Heart left ventricle (tissue), 16 donors: ENCODE measurements at regions not wholly inside any gene's neighbourhood (a gene's known extent, or its start where the extent isn't known, plus 50 kb on each side); places are given as distances from the start of the nearest gene placed in this dataset.

Experiments used
- ATAC-seq, 4 donors: fragments of 200-7000 bp; cut with Tn5 transposase; one replicate each; pipeline ENCODE4 v1.9.1; 2020 to 2022; ENCODE audit warnings: moderate library complexity in 4 of 4, mild to moderate bottlenecking in 3 of 4, moderate number of reproducible peaks in 1 of 4
- DNase-seq, 5 donors: peaks; one replicate each; pipeline ENCODE4 v3.0.0-alpha.2; 2020
- H3K27ac ChIP-seq, 12 donors: fragments of 200-600 bp; sonication (generic) in 4 of 12; one replicate each; pipeline versions ENCODE4 v1.5.0 to v1.8.0; 2016 to 2022; ENCODE audit warnings: mild to moderate bottlenecking in 2 of 12
- H3K27me3 ChIP-seq, 9 donors: fragments of 200-600 bp; sonication (generic) in 2 of 9; one replicate each; pipeline versions ENCODE4 v1.5.1 to v1.8.0; 2016 to 2022; ENCODE audit warnings: mild to moderate bottlenecking in 3 of 9
- H3K36me3 ChIP-seq, 9 donors: fragments of 200-600 bp; sonication (generic) in 2 of 9; one replicate each; pipeline versions ENCODE4 v1.5.0 to v1.8.0; 2018 to 2022; ENCODE audit warnings: mild to moderate bottlenecking in 2 of 9
- H3K4me1 ChIP-seq, 12 donors: fragments of 200-600 bp; sonication (generic) in 4 of 12; one replicate each; pipeline versions ENCODE4 v1.5.0 to v1.8.0; 2016 to 2022; ENCODE audit warnings: mild to moderate bottlenecking in 3 of 12
- H3K4me3 ChIP-seq, 12 donors: fragments of 200-600 bp; sonication (generic) in 4 of 12; one replicate each; pipeline versions ENCODE4 v1.5.0 to v1.8.0; 2017 to 2022; ENCODE audit warnings: mild to moderate bottlenecking in 9 of 12, moderate library complexity in 4 of 12
- H3K9me3 ChIP-seq, 12 donors: fragments of 200-600 bp; sonication (generic) in 4 of 12; one replicate each; pipeline versions ENCODE4 v1.5.0 to v1.8.0; 2016 to 2022; ENCODE audit warnings: mild to moderate bottlenecking in 1 of 12
- CTCF ChIP-seq, 12 donors: fragments of 200-600 bp; sonication (generic) in 4 of 12; IDR thresholded peaks; one replicate each; pipeline versions ENCODE4 v1.5.0 to v1.8.0; 2018 to 2022; ENCODE audit warnings: antibody characterized with exemption in 12 of 12, mild to moderate bottlenecking in 5 of 12
- POLR2A ChIP-seq, 2 donors: fragments of 450-650 bp; IDR thresholded peaks; one replicate each; pipeline ENCODE4 v1.6.1; 2017; ENCODE audit warnings: antibody characterized with exemption in 2 of 2, mild to moderate bottlenecking in 2 of 2, moderate library complexity in 2 of 2
- WGBS, 4 donors: extraction: QIAGEN DNeasy Blood & Tissue Kit in 2 of 4; methylation state at CpG; one replicate each; pipeline versions ENCODE4 v1.1.5 to v1.1.7; 2013 to 2018; 5-methylcytosine and 5-hydroxymethylcytosine counted together
- intact Hi-C, 10 donors: fragments of 100-400 bp; cut with DNase I; formaldehyde crosslinking; loops; one replicate each; pipeline versions ENCODE4 v1.11.1 to v1.14.2; 2022
- donor health status: ischemic (EF 13 %, LVEDD 7.1; RV severe dilation, severe dysfunction).
- donor health status: healthy with polysubstance abuse.
- donor health status: DM: no; HTN: yes; CAD: no.
- donor health status: DM: no; HTN: no; CAD: no.
- donor health status: ischemic (EF 25% LVEDD 6.9; RV normal size, moderate dysfunction).
- donor health status: ischemic (EF 25% LVEDD 5.7; RV mildly dilated, moderate dysfunction).
- donor health status: healthy.
- donor health status: DM: yes; HTN: yes; CAD: no.
- donor health status: ischemic (EF 35%, LVEDD 5.7; RV mildly dilated, moderate dysfunction).
- donor health status: nonischemic (EF 11% LVEDD 7.7; RV severe dilation, severe dysfunction).
- donor health status: DM: yes; HTN: yes; CAD: no.
- donor health status: PGD.
- donor health status: ischemic (EF 29% LVEDD 5.4; RV normal size, mild dysfunction).
- donor health status: nonischemic (EF 23%, LVEDD 6.1; RV moderate dilation, normal function).

- Histone ChIP-seq H3K9me3 (no peaks in the 10 kb centered on the region), H3K36me3 (no peaks in the 10 kb centered on the region), H3K27ac (no peak overlapping the region), H3K4me3 (no peak overlapping the region), H3K27me3 (no peaks in the 10 kb centered on the region), H3K4me1 (peaks cover 0 to 7% (median 0%) of the 10 kb centered on the region in 12 donors)
- WGBS, 4 donors = 80 to 86% (median 81%) methylated on average over 2 of the region's 2 CpGs
- DNase-seq (no peak), ATAC-seq (no peak)
- TF ChIP-seq CTCF (IDR thresholded peaks at IDR 0.05) (no peak), POLR2A (IDR thresholded peaks at IDR 0.05) (no peak)
- intact Hi-C loops = no loop called here
Observed at GRCh38 chr7:108825581-108825909, 255.9 kb downstream of the DNAJB9 start.

- Histone ChIP-seq H3K9me3 (peaks cover 0 to 15% (median 3%) of the 10 kb centered on the region in 12 donors), H3K27me3 (no peaks in the 10 kb centered on the region), H3K4me1 (no peaks in the 10 kb centered on the region), H3K36me3 (no peaks in the 10 kb centered on the region), H3K27ac (no peak overlapping the region), H3K4me3 (no peak overlapping the region)
- ATAC-seq (no peak), DNase-seq (no peak)
- intact Hi-C loops = no loop called here
- TF ChIP-seq CTCF (IDR thresholded peaks at IDR 0.05) = no peak
- no peak for TF ChIP-seq POLR2A (IDR thresholded peaks at IDR 0.05)
Observed at GRCh38 chr7:108836256-108836655, 266.6 kb downstream of the DNAJB9 start.

GRCh38 chr7:108838198-108838597 lies 268.5 kb downstream of the DNAJB9 start:
- Histone ChIP-seq H3K27me3 (no peaks in the 10 kb centered on the region), H3K27ac (no peak overlapping the region), H3K36me3 (no peaks in the 10 kb centered on the region), H3K4me3 (no peak overlapping the region), H3K4me1 (no peaks in the 10 kb centered on the region), H3K9me3 (peaks cover 0 to 15% (median 3%) of the 10 kb centered on the region in 12 donors)
- TF ChIP-seq CTCF (IDR thresholded peaks at IDR 0.05) = no peak
- TF ChIP-seq POLR2A (IDR thresholded peaks at IDR 0.05) = no peak
- ATAC-seq (no peak), DNase-seq (no peak)
- 35 to 48% (median 41%) methylated on average over 4 of the region's 4 CpGs for WGBS, 4 donors
- intact Hi-C loops = no loop called here

- no peak for DNase-seq
- Histone ChIP-seq H3K27ac (no peak overlapping the region), H3K9me3 (peaks cover 0 to 10% (median under 1%) of the 10 kb centered on the region in 12 donors), H3K4me1 (no peaks in the 10 kb centered on the region), H3K4me3 (no peak overlapping the region), H3K36me3 (no peaks in the 10 kb centered on the region), H3K27me3 (no peaks in the 10 kb centered on the region)
- TF ChIP-seq CTCF (IDR thresholded peaks at IDR 0.05) = no peak
- no peak for TF ChIP-seq POLR2A (IDR thresholded peaks at IDR 0.05)
- WGBS, 4 donors = 31 to 33% (median 31%) methylated on average over 3 of the region's 3 CpGs
- ATAC-seq = no peak
- intact Hi-C loops = no loop called here
Observed at GRCh38 chr7:108839076-108839475, 269.4 kb downstream of the DNAJB9 start.
